Suprapubic skin (tissue), 4 donors: ENCODE measurements at regions not wholly inside any gene's neighbourhood (a gene's known extent, or its start where the extent isn't known, plus 50 kb on each side); places are given as distances from the start of the nearest gene placed in this dataset.

Experiments used
- EP300 ChIP-seq: sonication (generic); formaldehyde crosslinking; IDR thresholded peaks from one replicate; pipeline ENCODE4 v1.6.1; 2017; ENCODE audit warnings: antibody characterized with exemption
- POLR2A ChIP-seq, 2 donors: fragments of 450-650 bp; IDR thresholded peaks; one replicate each; pipeline ENCODE4 v1.6.1; 2017; ENCODE audit warnings: antibody characterized with exemption in 2 of 2, mild to moderate bottlenecking in 2 of 2, moderate library complexity in 2 of 2
- POLR2AphosphoS5 ChIP-seq, 3 donors: sonication (generic); formaldehyde crosslinking; IDR thresholded peaks; one replicate each; pipeline ENCODE4 v1.6.1; 2017; ENCODE audit warnings: antibody characterized with exemption in 3 of 3
- TF ChIP-seq, protein P1 (sequence below), 2 donors: fragments of 200-600 bp in 1 of 2; fragments of 450-650 bp in 1 of 2; sonication (generic) in 1 of 2; IDR thresholded peaks; one replicate each; pipeline ENCODE4 v1.5.1; 2016 to 2019; ENCODE audit warnings: antibody characterized with exemption in 2 of 2, mild to moderate bottlenecking in 1 of 2, moderate library complexity in 1 of 2

DNA sequence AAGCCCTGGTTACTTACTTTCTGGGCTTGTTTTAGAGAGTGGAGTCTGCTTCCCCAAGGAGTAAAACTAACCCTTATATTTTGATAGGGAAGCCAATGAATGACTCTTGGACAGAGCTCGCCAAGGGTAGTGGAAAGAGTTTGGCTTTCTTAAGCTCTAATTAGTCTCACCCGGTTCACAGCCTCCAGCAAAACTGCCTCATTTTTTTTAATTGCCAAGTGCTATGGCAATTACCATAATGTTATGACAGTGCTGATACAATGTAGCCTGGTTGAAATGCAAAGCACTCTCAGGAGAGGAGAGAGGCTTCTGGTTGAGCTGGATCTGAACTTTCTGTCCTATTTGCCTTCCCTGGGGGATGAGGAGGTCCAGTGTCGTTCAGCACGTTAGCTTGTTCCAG is 376.1 kb upstream of the CHRM2 start:
- TF ChIP-seq, protein P1, sequence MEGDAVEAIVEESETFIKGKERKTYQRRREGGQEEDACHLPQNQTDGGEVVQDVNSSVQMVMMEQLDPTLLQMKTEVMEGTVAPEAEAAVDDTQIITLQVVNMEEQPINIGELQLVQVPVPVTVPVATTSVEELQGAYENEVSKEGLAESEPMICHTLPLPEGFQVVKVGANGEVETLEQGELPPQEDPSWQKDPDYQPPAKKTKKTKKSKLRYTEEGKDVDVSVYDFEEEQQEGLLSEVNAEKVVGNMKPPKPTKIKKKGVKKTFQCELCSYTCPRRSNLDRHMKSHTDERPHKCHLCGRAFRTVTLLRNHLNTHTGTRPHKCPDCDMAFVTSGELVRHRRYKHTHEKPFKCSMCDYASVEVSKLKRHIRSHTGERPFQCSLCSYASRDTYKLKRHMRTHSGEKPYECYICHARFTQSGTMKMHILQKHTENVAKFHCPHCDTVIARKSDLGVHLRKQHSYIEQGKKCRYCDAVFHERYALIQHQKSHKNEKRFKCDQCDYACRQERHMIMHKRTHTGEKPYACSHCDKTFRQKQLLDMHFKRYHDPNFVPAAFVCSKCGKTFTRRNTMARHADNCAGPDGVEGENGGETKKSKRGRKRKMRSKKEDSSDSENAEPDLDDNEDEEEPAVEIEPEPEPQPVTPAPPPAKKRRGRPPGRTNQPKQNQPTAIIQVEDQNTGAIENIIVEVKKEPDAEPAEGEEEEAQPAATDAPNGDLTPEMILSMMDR (IDR thresholded peaks at IDR 0.05): no peak
- TF ChIP-seq POLR2AphosphoS5 (IDR thresholded peaks at IDR 0.05) (no peak), POLR2A (IDR thresholded peaks at IDR 0.05) (no peak), EP300 (no peak)
